ENCODE measurements at regions not wholly inside any gene's neighbourhood (a gene's known extent, or its start where the extent isn't known, plus 50 kb on each side); places are given as distances from the start of the nearest gene placed in this dataset.

DNA sequence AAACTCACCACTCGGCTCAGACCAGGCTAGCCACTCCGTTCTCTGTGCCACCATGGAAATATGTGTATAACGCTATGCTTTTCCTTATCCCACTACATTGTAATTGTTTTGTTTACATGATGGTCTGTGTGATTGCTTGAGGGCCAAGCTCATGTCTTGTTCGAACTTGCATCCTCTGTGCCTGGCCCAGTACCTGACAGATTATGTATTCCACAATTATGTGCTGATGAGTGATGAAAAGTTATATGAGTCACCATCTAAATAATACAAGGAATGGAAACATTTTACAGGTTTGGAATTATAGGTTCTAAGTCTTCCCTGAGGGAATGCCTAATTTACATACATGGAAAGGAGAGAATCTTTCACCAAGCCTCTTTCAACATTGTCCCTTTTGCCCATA is 137.4 kb downstream of the C7orf25 start:
- DNase-seq (no peak), ATAC-seq (no peak)
- Mint-ChIP-seq H3K36me3 (ENCODE audit: low read depth) (peaks cover 4% of the 10 kb centered on the region), H3K27ac (no peak overlapping the region), H3K4me3 (no peak overlapping the region), H3K9me3 (peaks cover 10% of the 10 kb centered on the region), H3K4me1 (no peaks in the 10 kb centered on the region), H3K27me3 (no peaks in the 10 kb centered on the region)

DNA sequence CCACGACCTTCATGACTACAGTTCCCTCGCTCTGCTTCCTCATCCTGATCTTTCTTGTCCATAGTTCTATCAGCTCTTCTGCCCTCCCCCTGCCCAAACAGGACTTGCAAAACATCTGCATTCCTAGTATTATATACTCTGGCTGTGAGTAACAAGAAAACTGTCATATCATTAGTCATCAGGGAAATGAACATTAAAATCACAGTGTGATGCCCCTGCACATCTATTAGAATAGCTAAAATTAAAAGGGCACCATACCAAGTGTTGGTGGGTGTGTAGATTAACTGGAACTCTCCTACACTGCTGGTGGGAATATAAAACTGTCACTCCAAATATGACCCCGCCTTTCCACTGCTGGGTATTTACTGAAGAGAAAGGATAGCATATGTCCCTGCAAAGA is 141.8 kb downstream of the C7orf25 start:
- no peak overlapping the region for H3K4me3 Mint-ChIP-seq
- no peak overlapping the region for H3K27ac Mint-ChIP-seq
- no peaks in the 10 kb centered on the region for H3K36me3 Mint-ChIP-seq (ENCODE audit: low read depth)
- peaks cover 8% of the 10 kb centered on the region for H3K27me3 Mint-ChIP-seq
- H3K4me1 Mint-ChIP-seq: no peaks in the 10 kb centered on the region
- H3K9me3 Mint-ChIP-seq: no peaks in the 10 kb centered on the region
- DNase-seq (no peak), ATAC-seq (no peak)

DNA sequence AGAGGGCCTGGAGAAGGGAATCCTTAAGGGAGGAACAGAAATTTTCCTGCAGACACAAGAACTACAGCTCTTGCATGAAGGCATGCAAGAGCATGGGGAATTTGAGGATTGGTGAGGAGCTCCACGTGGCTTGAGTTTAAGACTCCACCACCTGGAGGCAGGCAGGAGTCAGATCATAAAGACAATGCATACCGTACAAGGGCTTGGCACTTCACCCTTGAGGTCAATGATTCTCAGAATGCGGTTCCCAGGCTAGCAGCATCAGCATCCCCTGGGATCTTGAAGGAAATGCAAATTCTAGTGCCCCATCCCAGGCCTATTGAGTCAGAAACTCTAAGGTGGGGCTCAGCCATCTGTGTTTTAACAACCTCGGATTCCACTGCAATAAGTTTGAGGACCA is 143.8 kb downstream of the C7orf25 start:
- Mint-ChIP-seq H3K27ac (no peak overlapping the region), H3K4me3 (no peak overlapping the region), H3K36me3 (ENCODE audit: low read depth) (no peaks in the 10 kb centered on the region), H3K9me3 (peaks cover 4% of the 10 kb centered on the region), H3K4me1 (peaks cover 2% of the 10 kb centered on the region), H3K27me3 (peaks cover 14% of the 10 kb centered on the region)
- ATAC-seq (no peak), DNase-seq (no peak)

DNA sequence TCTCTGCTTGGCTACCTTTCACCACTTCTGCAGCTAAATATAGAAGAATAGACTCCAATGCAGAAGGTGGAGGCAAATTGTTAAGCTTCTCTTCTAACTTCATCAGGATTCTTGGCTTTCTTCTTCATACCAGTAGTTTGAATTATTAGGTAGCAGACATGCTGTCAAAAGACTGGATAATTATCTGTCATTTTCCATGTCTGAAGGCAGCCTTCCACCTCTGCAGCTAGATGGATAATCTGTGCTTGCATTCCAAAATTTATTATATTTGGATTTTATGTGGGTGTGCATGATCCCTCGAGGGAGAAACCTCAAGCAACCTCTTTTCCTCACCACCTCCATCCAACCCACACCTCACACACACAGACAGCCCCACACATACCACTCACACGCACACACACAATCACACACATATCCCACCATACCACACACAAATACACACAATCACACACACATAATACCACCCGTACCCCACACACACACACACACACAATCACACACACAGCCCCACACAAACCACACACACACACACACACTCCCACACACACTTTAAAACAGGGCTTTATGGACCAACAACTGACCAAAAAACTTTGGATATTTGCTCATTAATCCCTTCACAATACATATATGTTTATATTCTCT is 145.0 kb downstream of the C7orf25 start:
- ATAC-seq: no peak
- peaks cover 14% of the 10 kb centered on the region for H3K27me3 Mint-ChIP-seq
- peaks cover 4% of the 10 kb centered on the region for H3K9me3 Mint-ChIP-seq
- no peak overlapping the region for H3K4me3 Mint-ChIP-seq
- peaks cover 8% of the 10 kb centered on the region for H3K4me1 Mint-ChIP-seq
- no peaks in the 10 kb centered on the region for H3K36me3 Mint-ChIP-seq (ENCODE audit: low read depth)
- H3K27ac Mint-ChIP-seq: no peak overlapping the region
- DNase-seq: no peak

DNA sequence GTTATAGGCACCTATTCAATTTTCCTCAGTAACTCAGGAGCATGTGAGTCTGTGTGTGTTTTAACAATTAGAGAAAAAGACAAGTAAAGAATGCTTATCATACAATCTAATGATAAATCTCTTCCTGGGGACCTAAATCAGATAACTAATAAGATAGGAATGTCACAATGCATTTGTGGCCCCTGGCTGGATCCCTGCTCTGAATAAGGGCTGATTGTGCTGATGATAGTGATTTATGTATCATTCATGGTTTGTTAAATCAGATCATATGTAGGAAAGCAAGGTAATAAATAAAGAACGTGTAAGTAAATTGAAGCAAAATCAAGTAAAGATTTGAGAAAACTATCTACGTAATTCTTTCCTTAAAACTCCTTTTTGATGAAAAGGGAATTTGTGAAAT is 145.9 kb downstream of the C7orf25 start:
- DNase-seq (no peak), ATAC-seq (no peak)
- Mint-ChIP-seq H3K9me3 (peaks cover 4% of the 10 kb centered on the region), H3K4me3 (no peak overlapping the region), H3K27ac (no peak overlapping the region), H3K27me3 (peaks cover 14% of the 10 kb centered on the region), H3K4me1 (peaks cover 8% of the 10 kb centered on the region), H3K36me3 (ENCODE audit: low read depth) (no peaks in the 10 kb centered on the region)

DNA sequence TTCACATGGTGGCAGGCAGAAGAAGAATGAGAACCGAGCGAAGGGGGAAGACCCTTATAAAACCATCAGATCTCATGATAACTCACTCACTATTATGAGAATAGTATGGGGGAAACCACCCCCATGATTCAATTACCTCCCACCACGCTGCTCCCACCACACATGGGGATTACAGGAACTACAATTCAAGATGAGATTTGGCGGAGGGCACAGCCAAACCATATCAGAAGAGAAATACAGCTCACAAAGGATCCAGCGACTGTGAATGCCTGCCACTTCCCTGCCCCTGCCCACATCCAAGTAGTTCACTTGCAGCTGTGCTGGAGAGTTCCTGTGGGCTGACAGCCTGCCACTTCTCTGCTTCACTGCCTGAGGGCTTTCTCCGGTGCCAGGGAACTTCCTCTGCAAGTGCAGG is 148.7 kb downstream of the C7orf25 start:
- ATAC-seq: peak; percentile 75
- Mint-ChIP-seq H3K9me3 (peaks cover 16% of the 10 kb centered on the region), H3K27me3 (peaks cover 20% of the 10 kb centered on the region), H3K4me3 (no peak overlapping the region), H3K36me3 (ENCODE audit: low read depth) (no peaks in the 10 kb centered on the region), H3K4me1 (peaks cover 8% of the 10 kb centered on the region), H3K27ac (no peak overlapping the region)
- peak; percentile 2 for DNase-seq

DNA sequence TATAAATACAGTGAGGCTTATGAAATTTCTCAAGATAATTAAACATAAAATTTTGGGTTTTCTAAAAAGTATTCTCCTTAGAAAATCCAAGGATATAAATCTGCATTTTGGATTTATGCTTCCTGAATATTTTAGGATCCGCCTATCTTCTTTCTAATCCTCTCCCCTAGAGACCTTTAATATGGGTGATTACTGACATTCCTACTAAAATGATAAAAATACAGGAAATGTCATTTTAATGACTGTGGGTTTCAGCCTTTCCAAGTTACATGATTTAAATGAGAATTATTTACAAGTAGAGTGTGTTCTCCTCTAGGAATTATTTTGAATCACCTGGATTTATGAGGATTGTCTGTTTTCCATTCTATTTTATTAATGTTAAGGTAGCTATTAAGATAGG is 150.4 kb downstream of the C7orf25 start:
- no peak for ATAC-seq
- Mint-ChIP-seq H3K27me3 (peaks cover 13% of the 10 kb centered on the region), H3K27ac (no peak overlapping the region), H3K36me3 (ENCODE audit: low read depth) (no peaks in the 10 kb centered on the region), H3K9me3 (peaks cover 16% of the 10 kb centered on the region), H3K4me1 (peaks cover 8% of the 10 kb centered on the region), H3K4me3 (no peak overlapping the region)
- no peak for DNase-seq

DNA sequence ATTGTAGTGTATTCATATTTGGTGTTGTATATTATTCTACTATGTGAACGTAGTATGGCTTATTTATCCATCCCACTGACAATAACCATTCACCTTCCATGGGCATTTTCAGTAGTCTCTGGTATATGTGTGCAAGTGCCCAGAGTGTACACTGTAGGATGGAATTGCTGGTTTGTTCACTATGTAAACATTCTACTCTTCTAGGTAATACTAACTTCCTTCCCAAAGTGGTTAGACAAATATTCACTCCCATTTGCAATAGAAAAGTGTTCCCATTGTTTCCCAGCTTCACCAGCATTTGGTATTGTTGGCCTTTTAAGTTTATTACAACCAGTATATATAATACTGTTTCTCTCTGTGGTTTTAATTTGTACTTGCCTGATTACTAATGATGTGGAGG is 153.7 kb downstream of the C7orf25 start:
- H3K36me3 Mint-ChIP-seq (ENCODE audit: low read depth): no peaks in the 10 kb centered on the region
- no peak for ATAC-seq

DNA sequence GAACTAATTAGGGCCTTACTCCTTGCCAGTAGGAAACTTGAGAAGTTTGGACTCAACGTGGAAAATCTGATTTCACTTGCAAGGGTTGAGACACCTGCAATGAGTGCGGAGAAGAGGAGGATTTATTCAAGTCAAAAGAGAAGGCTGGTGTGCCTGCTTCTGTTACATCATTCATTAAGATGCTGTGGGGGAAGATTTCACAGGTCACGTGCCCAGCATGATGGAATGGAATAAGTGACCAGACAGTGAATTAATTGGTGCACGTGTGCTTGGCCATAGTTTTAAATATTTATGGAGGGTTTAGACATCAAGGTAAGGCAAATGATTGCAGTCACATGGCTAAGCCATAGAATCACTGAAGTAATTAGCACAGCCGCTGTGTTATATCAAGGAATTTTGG is 155.0 kb downstream of the C7orf25 start:
- Mint-ChIP-seq H3K27me3 (peaks cover 10% of the 10 kb centered on the region), H3K9me3 (peaks cover 11% of the 10 kb centered on the region), H3K27ac (no peak overlapping the region), H3K4me3 (no peak overlapping the region), H3K4me1 (no peaks in the 10 kb centered on the region), H3K36me3 (ENCODE audit: low read depth) (no peaks in the 10 kb centered on the region)
- DNase-seq (no peak), ATAC-seq (no peak)

More for the DNA sequence above, 153.7 kb downstream of the C7orf25 start:
- peaks cover 7% of the 10 kb centered on the region for H3K4me1 Mint-ChIP-seq
- H3K4me3 Mint-ChIP-seq: no peak overlapping the region
- H3K9me3 Mint-ChIP-seq: peaks cover 11% of the 10 kb centered on the region
- H3K27ac Mint-ChIP-seq: no peak overlapping the region
- DNase-seq: no peak
- H3K27me3 Mint-ChIP-seq: peaks cover 6% of the 10 kb centered on the region

DNA sequence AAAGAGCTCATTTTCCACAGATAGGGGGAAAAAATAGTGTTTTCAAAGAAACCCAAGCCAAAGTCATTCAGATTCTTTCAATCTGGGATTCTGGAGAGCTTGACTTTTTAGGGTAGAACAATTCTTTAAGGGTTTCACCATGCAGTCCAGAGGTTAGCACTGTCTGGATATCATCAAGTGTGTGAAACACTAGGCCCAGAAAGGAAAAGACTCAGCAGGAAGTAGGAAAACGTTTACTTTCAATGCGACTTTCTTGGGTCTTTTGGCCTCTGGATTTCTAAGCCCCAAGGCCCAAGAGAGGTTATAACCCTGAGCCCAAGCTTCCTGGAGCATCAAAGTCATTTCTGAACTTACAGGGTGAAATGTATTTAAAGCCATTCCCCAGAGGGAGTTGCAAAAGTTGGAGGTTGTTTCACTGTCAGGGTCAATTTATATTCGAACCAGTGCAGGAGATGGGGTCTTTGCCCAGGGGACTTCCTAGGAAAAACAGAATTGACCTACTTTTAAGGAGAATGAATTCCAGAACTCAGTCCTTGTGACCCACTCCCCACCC is 158.0 kb downstream of the C7orf25 start:
- H3K27ac Mint-ChIP-seq: no peak overlapping the region

DNA sequence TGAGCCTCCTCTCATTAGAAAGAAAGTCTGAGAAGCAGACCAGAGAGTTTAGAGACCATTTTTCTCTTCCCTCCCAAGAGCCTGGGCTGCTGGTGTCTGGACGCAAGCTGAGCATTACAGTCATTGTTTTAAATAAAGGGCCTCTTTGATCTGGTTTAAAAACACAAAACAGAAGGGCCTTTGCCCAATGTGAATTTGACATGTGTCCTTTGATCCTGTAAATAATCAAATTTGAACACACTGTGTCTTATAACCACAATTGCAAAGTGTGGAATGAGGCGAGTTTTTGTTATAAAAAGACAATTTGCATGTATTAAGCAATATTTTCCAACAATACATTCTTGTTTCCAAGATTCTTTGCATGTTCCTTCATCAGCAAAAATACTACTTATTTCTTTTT is 158.5 kb downstream of the C7orf25 start:
- no peak overlapping the region for H3K27ac Mint-ChIP-seq
- H3K4me1 Mint-ChIP-seq: no peaks in the 10 kb centered on the region
- ATAC-seq (no peak), DNase-seq (no peak)
- H3K9me3 Mint-ChIP-seq: peaks cover under 1% of the 10 kb centered on the region
- peaks cover 7% of the 10 kb centered on the region for H3K27me3 Mint-ChIP-seq
- no peaks in the 10 kb centered on the region for H3K36me3 Mint-ChIP-seq (ENCODE audit: low read depth)
- no peak overlapping the region for H3K4me3 Mint-ChIP-seq

More for the DNA sequence above, 158.0 kb downstream of the C7orf25 start:
- H3K4me1 Mint-ChIP-seq: no peaks in the 10 kb centered on the region
- H3K27me3 Mint-ChIP-seq: peaks cover 7% of the 10 kb centered on the region
- ATAC-seq (no peak), DNase-seq (no peak)
- H3K4me3 Mint-ChIP-seq: no peak overlapping the region
- H3K9me3 Mint-ChIP-seq: peaks cover 6% of the 10 kb centered on the region
- no peaks in the 10 kb centered on the region for H3K36me3 Mint-ChIP-seq (ENCODE audit: low read depth)

DNA sequence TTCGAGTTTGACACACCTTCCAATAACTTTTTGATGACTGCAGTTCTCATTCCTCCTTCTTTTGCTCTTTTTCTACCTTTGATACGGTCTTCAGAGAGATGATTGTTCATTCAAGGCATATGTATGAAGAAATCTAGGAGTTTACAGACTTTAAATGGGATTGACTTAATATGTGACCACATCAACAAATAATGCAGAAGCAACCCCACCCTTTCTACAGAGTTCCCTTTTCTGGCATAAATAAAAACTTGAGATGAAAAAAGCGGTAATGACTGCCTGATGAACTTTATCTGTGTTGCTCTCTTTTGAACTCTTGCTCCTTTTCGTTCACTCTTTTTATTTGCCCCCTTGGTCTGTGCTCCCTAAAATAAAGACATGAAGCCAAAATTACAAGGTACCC is 161.7 kb downstream of the C7orf25 start:
- ATAC-seq: no peak

DNA sequence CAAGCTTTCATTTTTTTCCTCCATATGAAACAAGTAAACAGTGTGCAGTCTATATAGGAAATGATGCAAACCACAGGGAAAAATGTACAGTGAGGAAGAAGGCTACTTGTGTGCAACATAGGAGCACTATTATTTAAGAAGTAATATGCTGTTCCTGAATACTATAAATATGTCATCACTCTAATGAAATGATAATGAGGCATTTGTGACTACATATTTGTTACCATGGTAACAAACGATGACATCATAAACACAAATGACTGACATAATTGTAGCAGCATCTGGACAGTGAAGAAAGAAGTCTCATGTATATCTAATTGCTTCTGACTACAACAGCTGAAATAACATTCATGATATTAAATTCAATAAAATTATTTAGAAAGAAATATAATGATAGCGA is 164.8 kb downstream of the C7orf25 start:
- H3K27me3 Mint-ChIP-seq: peaks cover 4% of the 10 kb centered on the region
- DNase-seq: no peak
- H3K4me1 Mint-ChIP-seq: no peaks in the 10 kb centered on the region
- no peak overlapping the region for H3K4me3 Mint-ChIP-seq
- no peaks in the 10 kb centered on the region for H3K36me3 Mint-ChIP-seq (ENCODE audit: low read depth)
- peaks cover 4% of the 10 kb centered on the region for H3K9me3 Mint-ChIP-seq
- no peak overlapping the region for H3K27ac Mint-ChIP-seq
- no peak for ATAC-seq

More for the DNA sequence above, 161.7 kb downstream of the C7orf25 start:
- Mint-ChIP-seq H3K36me3 (ENCODE audit: low read depth) (no peaks in the 10 kb centered on the region), H3K27ac (no peak overlapping the region), H3K4me1 (no peaks in the 10 kb centered on the region), H3K4me3 (no peak overlapping the region), H3K27me3 (peaks cover 7% of the 10 kb centered on the region), H3K9me3 (peaks cover 4% of the 10 kb centered on the region)
- no peak for DNase-seq

DNA sequence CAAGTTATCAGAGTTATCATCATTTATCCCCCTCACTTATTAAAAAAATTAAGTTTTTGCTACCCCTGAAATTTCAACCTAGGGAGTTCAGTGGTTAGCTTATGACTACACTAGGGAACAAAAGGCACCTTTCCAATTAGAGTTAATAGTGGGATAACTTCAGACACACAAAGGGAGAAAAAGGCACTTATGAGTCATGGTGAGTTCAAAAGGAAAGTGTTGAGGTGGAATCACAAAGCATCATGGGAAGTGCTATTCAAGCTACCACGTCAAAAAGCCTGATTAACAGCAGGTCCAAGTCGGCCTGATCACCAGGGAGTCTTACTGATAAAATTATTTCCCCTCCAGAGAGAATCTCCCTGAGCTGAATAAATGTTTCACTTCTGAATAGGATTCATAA is 165.7 kb downstream of the C7orf25 start:
- Mint-ChIP-seq H3K4me3 (no peak overlapping the region), H3K27me3 (peaks cover 1% of the 10 kb centered on the region), H3K36me3 (ENCODE audit: low read depth) (no peaks in the 10 kb centered on the region), H3K4me1 (no peaks in the 10 kb centered on the region), H3K9me3 (peaks cover 4% of the 10 kb centered on the region), H3K27ac (no peak overlapping the region)
- ATAC-seq (no peak), DNase-seq (no peak)

DNA sequence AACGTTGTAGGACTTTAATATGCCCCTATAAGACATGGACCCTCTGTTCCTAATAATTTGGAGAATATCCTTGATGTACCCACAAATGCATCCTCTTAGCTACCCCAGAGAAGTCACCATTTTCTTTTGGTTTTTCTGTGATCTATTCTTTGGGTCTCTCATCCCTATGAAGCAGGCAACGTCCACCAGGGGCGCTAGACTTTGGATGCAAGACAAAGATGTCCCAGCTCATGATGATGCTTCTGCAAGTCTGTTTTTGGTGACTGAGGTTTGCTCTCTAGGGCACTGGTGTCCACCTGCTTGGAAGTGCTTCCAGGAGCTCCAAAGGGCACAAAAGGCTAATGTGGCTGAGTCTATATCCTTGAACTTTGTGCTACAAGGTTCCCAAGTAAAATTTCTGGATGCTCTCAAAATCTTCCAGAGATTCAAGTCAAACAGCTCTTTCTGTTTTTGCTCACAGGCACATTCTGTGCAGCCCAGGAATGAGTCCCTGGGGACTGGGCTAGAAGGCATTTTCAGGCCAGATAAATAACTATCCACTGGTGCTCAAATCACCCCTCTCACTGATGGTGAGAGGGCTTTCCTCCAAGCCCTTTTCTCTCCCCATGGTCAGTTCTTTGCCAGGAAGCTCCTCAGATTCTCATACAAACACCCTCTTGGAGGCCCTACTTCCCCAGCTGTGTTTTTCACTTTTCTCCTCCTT is 166.4 kb downstream of the C7orf25 start:
- Mint-ChIP-seq H3K36me3 (ENCODE audit: low read depth) (no peaks in the 10 kb centered on the region), H3K27ac (no peak overlapping the region), H3K9me3 (peaks cover 4% of the 10 kb centered on the region), H3K4me1 (no peaks in the 10 kb centered on the region), H3K4me3 (no peak overlapping the region), H3K27me3 (peaks cover 1% of the 10 kb centered on the region)
- no peak for ATAC-seq
- peak; percentile 51 for DNase-seq
